ENCODE measurements at regions not wholly inside any gene's neighbourhood (a gene's known extent, or its start where the extent isn't known, plus 50 kb on each side); places are given as distances from the start of the nearest gene placed in this dataset.

DNA sequence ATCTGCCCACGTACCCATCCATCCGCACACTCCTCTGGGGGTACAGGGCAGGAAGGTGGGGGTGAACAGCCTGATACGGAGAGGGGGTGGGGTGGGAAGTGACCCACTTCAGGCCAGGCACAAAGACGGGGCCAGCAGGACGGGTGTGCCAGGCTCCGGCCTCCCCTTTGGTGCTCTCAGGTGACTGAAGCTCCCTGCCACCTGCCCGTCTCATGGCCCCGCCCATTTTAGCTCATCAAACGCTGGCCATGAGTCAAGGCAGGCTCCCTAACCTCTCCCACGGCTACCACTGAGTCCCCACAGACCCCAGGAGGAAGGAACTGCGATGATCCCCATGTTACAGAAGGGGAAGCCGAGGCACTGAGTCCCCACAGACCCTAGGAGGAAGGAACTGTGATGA is 109.6 kb downstream of the CRYAA start:
- DNase-seq (ENCODE audit: low spot score): no peak
- TF ChIP-seq, protein P1, sequence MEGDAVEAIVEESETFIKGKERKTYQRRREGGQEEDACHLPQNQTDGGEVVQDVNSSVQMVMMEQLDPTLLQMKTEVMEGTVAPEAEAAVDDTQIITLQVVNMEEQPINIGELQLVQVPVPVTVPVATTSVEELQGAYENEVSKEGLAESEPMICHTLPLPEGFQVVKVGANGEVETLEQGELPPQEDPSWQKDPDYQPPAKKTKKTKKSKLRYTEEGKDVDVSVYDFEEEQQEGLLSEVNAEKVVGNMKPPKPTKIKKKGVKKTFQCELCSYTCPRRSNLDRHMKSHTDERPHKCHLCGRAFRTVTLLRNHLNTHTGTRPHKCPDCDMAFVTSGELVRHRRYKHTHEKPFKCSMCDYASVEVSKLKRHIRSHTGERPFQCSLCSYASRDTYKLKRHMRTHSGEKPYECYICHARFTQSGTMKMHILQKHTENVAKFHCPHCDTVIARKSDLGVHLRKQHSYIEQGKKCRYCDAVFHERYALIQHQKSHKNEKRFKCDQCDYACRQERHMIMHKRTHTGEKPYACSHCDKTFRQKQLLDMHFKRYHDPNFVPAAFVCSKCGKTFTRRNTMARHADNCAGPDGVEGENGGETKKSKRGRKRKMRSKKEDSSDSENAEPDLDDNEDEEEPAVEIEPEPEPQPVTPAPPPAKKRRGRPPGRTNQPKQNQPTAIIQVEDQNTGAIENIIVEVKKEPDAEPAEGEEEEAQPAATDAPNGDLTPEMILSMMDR (IDR thresholded peaks at IDR 0.05; ENCODE audit: extremely low read depth, missing control alignments): no peak

DNA sequence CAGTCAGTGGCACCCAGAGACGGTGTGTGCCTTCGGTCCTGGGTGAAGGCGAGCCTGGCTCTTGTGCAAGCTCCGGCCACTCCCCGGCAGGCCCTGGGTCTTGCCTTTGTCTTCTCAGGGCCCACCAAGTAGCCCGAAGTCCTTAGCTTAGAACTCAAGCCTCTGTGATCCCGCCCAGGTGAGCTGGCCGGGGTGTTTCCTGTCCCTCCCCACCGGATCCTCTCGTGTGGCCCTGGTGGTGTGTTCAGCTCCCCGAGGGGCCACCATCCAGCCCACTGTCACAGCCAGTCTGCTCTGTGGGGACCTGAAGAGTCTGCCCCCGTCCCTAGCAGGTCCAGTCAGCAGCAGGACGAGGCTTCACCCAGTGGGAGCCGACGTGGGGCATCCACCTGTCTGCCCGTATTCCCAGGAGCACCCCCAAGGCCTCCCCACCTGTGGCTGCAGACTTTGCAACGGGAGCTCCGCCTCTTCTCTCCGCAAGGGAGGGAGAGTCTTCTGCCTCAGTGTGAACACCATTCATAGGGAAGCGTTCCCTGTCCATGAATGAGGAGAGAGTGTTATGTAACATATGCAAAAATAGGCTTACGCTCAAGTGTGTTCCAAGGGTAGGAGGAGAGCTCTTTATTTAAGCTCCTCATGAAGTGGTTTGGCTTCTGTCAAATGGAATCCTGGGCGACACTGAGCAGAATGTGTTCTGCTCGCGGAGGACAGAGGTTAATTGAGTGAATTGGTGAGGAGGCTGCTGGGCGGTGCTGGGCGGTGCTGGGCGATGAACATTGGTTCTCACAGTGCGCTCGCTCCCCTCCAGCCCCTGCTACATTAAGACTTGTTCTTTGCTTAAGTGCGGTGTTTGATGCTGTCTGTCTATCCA is 108.9 kb downstream of the CRYAA start:
- DNase-seq (ENCODE audit: low spot score): no peak
- TF ChIP-seq, protein P1 (IDR thresholded peaks at IDR 0.05; ENCODE audit: extremely low read depth, missing control alignments): no peak

DNA sequence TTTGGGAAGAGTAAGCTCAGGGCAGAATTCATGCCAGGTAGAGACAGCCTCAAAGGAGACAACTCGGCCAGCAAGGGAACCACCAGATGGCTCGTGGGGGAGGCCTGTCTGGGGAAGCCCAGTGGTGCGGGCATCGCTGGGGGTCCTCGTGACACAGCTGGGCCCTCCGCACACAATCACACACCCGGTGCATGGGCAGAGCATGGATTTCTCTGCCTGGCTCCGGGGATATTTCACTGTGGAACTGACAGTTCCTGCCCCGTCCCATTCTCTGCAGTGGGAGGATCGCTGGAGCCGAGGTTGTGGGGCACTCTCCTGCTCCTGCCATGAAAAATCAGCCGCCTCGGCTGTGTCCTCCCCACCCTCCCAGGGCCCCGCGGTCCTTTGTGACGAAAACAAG is 108.0 kb downstream of the CRYAA start:
- TF ChIP-seq, protein P1 (IDR thresholded peaks at IDR 0.05; ENCODE audit: extremely low read depth, missing control alignments): no peak
- DNase-seq (ENCODE audit: low spot score): no peak

DNA sequence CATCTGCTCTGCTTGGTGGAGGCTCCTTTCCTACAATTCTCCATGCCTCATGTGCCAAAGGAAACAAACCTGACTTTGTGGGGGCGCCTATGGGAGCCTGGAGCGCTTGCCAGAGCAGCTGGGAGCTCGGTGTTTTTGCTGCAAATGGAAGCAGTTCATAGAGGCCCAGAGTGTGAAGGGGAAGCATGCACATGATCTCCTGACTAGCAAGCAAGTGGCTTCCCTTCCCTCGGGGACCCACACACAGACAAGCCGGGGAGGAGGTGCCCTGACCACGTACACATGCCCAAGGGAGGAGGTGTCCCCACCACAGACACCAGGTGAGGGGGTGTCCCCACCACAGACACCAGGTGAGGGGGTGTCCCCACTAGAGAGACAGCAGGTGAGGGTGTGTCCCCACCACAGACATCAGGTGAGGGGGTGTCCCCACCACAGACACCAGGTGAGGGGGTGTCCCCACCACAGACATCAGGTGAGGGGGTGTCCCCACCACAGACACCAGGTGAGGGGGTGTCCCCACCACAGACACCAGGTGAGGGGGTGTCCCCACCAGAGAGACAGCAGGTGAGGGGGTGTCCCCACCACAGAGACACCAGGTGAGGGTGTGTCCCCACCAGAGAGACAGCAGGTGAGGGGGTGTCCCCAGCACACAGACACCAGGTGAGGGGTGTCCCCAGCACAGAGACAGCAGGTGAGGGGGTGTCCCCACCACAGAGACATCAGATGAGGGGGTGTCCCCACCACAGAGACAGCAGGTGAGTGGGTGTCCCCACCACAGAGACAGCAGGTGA is 106.8 kb downstream of the CRYAA start:
- DNase-seq (ENCODE audit: low spot score): no peak
- TF ChIP-seq, protein P1 (IDR thresholded peaks at IDR 0.05; ENCODE audit: extremely low read depth, missing control alignments): no peak

DNA sequence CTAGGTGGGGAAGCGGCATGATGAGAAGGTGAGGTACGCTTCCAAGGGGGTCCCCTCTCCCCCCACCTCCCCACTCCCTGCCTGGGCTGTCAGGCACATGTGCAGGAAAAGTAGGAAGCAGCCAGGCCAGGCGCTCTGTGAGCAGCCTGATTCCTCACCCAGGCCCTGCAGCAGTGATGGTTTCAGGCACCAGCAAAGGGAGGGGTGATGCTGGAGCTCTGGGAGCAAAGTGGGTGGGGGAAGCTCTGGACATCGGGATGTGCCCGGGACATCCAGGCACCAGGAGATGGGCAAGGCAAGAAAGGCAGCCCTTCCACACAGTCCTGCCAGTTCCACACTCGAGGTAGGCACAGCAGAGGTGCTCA is 106.1 kb downstream of the CRYAA start:
- TF ChIP-seq, protein P1 (IDR thresholded peaks at IDR 0.05; ENCODE audit: extremely low read depth, missing control alignments): no peak
- DNase-seq (ENCODE audit: low spot score): no peak

DNA sequence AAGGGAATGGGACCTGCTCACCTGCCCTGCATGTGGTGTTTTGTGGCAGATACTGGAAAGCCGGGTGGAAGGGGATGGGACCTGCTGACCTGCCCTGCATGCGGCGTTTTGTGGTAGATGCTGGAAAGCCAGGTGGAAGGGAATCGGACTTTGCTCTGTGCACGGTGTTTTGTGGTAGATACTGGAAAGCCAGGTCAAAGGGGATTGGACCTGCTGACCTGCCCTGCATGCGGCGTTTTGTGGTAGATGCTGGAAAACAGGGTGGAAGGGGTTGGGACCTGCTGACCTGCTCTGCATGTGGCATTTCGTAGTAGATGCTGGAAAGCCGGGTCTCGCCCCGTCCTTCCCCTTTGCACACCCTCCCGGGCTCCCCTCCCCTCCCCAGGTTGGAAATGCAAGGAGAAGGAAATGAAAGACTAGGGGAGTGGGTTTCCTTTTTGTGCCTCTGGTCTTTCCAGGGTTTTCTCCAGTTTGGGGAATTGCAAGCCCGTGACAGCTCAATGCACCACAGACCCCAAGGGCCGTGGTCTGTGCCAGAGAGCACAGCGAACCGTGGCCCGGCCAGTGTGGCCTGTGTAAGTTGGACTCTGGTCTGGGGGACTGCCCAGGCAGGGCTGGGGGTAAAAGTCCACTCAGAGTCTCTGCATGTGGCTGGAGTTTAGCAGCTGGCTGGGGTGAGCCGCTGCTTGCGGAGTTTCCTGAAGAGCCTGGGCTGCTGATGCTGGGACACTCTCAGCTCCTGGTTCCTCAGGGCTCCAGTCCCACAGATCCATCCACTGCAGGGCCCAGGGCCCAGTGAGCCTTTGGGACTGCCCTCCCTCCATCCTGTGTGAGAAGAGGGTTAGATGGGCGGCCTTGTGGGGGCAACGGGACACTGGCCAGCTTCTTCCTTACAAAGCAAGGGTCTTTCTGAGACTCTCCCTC is 105.5 kb downstream of the CRYAA start:
- no peak for DNase-seq (ENCODE audit: low spot score)
- TF ChIP-seq, protein P1 (IDR thresholded peaks at IDR 0.05; ENCODE audit: extremely low read depth, missing control alignments): no peak
